Neuron (in vitro differentiated cells): ENCODE measurements at regions not wholly inside any gene's neighbourhood (a gene's known extent, or its start where the extent isn't known, plus 50 kb on each side); places are given as distances from the start of the nearest gene placed in this dataset.

Experiments used
- H2AFZ ChIP-seq: one replicate; pipeline ENCODE4 v1.6.1; 2013; ENCODE audit warnings: low read depth, mild to moderate bottlenecking, inconsistent platforms, low read length, moderate library complexity
- H3K27me3 ChIP-seq: one replicate; pipeline ENCODE4 v1.6.1; 2013; ENCODE audit warnings: low read length; ENCODE audit not compliant: insufficient read depth
- H3K36me3 ChIP-seq: one replicate; pipeline ENCODE4 v1.6.1; 2013; ENCODE audit warnings: low read length; ENCODE audit not compliant: insufficient read depth
- H3K4me1 ChIP-seq: one replicate; pipeline ENCODE4 v1.6.1; 2013; ENCODE audit warnings: low read length; ENCODE audit not compliant: insufficient read depth
- H3K4me3 ChIP-seq: 2 replicates; pipeline ENCODE4 v1.5.1; 2013; ENCODE audit warnings: mild to moderate bottlenecking, low read length, moderate library complexity
- H3K9me3 ChIP-seq: one replicate; pipeline ENCODE4 v1.6.1; 2013; ENCODE audit warnings: low read length

DNA sequence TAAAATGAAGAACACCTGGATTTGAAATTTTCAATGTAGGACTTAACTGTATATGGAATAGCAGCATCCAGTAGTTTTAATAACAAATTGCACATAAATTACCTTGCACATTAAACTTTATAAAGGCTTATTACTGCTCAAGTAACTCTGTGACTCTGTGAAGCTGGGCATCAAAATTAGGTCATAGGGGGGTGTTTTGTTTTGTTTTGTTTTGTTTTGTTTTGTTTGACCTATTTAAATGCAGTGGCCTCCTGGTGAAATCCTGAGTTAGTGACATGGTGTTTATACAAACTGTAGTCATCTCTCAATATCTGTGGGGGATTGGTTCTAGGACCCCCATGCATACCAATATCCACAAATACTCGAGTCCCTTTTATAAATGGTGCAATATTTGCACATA, 51.9 kb upstream of the ADAD1 start:
- H3K4me1 ChIP-seq = no peaks in the 10 kb centered on the region
- H3K36me3 ChIP-seq = peaks cover 44% of the 10 kb centered on the region
- no peaks in the 10 kb centered on the region for H3K9me3 ChIP-seq
- no peak overlapping the region for H2AFZ ChIP-seq
- no peaks in the 10 kb centered on the region for H3K27me3 ChIP-seq
- no peak overlapping the region for H3K4me3 ChIP-seq

- Histone ChIP-seq H2AFZ (no peak overlapping the region), H3K4me1 (no peaks in the 10 kb centered on the region), H3K9me3 (peaks cover 2% of the 10 kb centered on the region), H3K4me3 (no peak overlapping the region), H3K36me3 (peaks cover 39% of the 10 kb centered on the region), H3K27me3 (no peaks in the 10 kb centered on the region)
Observed at GRCh38 chr4:122328893-122329292, 49.9 kb upstream of the ADAD1 start.
